HG03442 (cell line): ENCODE measurements at regions not wholly inside any gene's neighbourhood (a gene's known extent, or its start where the extent isn't known, plus 50 kb on each side); places are given as distances from the start of the nearest gene placed in this dataset.
"Not testable (repeated sequence)": the region's sequence is repeated elsewhere in the genome, so short reads cannot be mapped to it uniquely, and the experiment has no call there.

ENCODE experiments used
- ATAC-seq: cut with Tn5 transposase; IDR thresholded peaks from one replicate; pipeline ENCODE4 v1.9.1; 2021; ENCODE audit warnings: mild to moderate bottlenecking, moderate library complexity; ENCODE audit not compliant: unreplicated experiment

GRCh38 chr10:11668847-11669610 lies 57.6 kb upstream of the USP6NL start:
- ATAC-seq, result no peak

- no peak for ATAC-seq
These were observed 56.3 kb upstream of the USP6NL start for GRCh38 chr10:11667756-11668155.

- ATAC-seq, result peak; percentile 88
These were observed 52.5 kb upstream of the USP6NL start for GRCh38 chr10:11663763-11664555.

- not testable (repeated sequence) for ATAC-seq
These were observed 51.7 kb upstream of the USP6NL start for GRCh38 chr10:11663126-11663515.

GRCh38 chr10:11661441-11661840 lies 50.0 kb upstream of the USP6NL start:
- ATAC-seq, result no peak
